Lung (tissue), 11 donors: ENCODE measurements at regions not wholly inside any gene's neighbourhood (a gene's known extent, or its start where the extent isn't known, plus 50 kb on each side); places are given as distances from the start of the nearest gene placed in this dataset.
"Not testable (repeated sequence)": the region's sequence is repeated elsewhere in the genome, so short reads cannot be mapped to it uniquely, and the experiment has no call there.

ENCODE experiments used
- ATAC-seq: fragments of 200-7000 bp; cut with Tn5 transposase; one replicate; pipeline ENCODE4 v1.9.1; 2020; ENCODE audit warnings: moderate number of reproducible peaks; ENCODE audit not compliant: insufficient read depth, low FRiP score
- DNase-seq, 3 donors: peaks; one replicate each; pipeline ENCODE4 v3.0.0-alpha.2; 2013 to 2017
- H3K27ac ChIP-seq, 2 donors: one replicate each; pipeline ENCODE4 v1.5.1; 2013; ENCODE audit warnings: mild to moderate bottlenecking in 2 of 2, moderate library complexity in 2 of 2, control low read depth in 1 of 2, inconsistent platforms in 1 of 2, low read depth in 1 of 2, low read length in 1 of 2
- H3K27me3 ChIP-seq, 3 donors: one replicate each; pipeline ENCODE4 v1.5.1; 2013; ENCODE audit warnings: low read length in 2 of 3; ENCODE audit not compliant: control insufficient read depth in 3 of 3, insufficient read depth in 3 of 3
- H3K36me3 ChIP-seq, 4 donors: one replicate each; pipeline ENCODE4 v1.5.1; 2013; ENCODE audit warnings: low read length in 4 of 4, mild to moderate bottlenecking in 1 of 4, moderate library complexity in 1 of 4; ENCODE audit not compliant: control insufficient read depth in 4 of 4, insufficient read depth in 4 of 4
- H3K4me1 ChIP-seq, 5 donors: one replicate each; pipeline ENCODE4 v1.5.1; 2013; ENCODE audit warnings: low read length in 5 of 5, mild to moderate bottlenecking in 2 of 5, moderate library complexity in 1 of 5; ENCODE audit not compliant: control insufficient read depth in 5 of 5, insufficient read depth in 5 of 5
- H3K4me3 ChIP-seq: one replicate; pipeline ENCODE4 v1.5.1; 2013; ENCODE audit warnings: mild to moderate bottlenecking, control low read depth, moderate library complexity
- H3K9ac ChIP-seq, 2 donors: one replicate each; pipeline ENCODE4 v1.5.1; 2013; ENCODE audit warnings: low read length in 2 of 2, control low read depth in 1 of 2; ENCODE audit not compliant: insufficient read depth in 1 of 2
- H3K9me3 ChIP-seq, 4 donors: one replicate each; pipeline ENCODE4 v1.5.1; 2013; ENCODE audit warnings: low read length in 3 of 4, mild to moderate bottlenecking in 1 of 4, moderate library complexity in 1 of 4; ENCODE audit not compliant: control insufficient read depth in 4 of 4, insufficient read depth in 3 of 4
- CTCF ChIP-seq: IDR thresholded peaks from 2 replicates; pipeline ENCODE4 v1.5.1; 2012; ENCODE audit warnings: mild to moderate bottlenecking; ENCODE audit errors: control extremely low read depth, extremely low read depth
- WGBS, 2 donors: extraction: QIAGEN DNeasy Blood & Tissue Kit; methylation state at CpG; one replicate each; pipeline ENCODE4 v1.1.7; 2013; 5-methylcytosine and 5-hydroxymethylcytosine counted together
- donor health status: control.
- donor health status: control.
- donor health status: Bipolar disorder and iron deficiency.
- donor health status: healthy.
- donor health status: DM: yes; HTN: yes; CAD: no.

DNA sequence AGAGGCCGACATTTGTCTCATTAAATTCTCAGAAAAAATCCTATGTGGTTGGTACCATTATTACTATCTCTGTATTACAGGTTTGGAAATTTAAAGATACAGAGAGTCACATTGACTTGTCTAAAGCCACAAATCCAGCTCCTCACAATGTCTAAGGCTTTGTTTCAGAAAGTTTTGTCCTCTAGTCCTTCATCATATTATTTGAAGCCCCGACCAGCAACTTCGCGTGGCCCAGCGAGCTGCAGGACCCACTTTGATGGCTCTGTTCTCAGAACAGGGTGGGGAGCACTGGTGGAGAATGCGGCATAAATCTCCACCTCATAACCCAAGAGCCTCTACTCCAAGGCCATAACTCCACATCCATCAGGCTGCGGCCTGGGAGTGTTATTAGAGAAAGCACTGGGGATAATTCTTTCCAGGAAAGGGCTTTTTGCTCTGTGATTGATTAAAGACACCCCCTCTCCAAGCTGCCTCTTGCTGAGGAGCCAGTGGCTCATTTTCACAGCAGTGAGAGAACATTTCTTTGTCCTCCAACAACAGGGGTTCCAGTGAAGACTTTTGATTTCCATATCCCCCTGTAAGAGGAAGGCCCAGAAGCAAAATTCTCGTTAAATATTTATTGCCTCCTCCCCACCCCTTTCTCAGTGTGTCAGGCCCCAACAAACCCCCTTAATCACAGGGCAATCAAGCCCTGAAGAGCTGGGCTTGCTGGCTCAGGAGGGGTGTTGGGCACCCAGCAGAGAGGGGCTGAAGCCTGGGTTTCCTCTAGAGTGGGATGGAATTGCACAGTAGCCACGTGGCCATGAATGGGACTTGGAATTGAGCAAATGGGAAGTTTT, 113.7 kb upstream of the CDH11 start:
- 81 to 84% methylated on average over 9 of the region's 9 CpGs for WGBS, 2 donors
- Histone ChIP-seq H3K4me1 (no peaks in the 10 kb centered on the region), H3K9ac (no peak overlapping the region), H3K27ac (no peak overlapping the region), H3K4me3 (no peak overlapping the region), H3K36me3 (no peaks in the 10 kb centered on the region), H3K27me3 (no peaks in the 10 kb centered on the region), H3K9me3 (no peaks in the 10 kb centered on the region)
- ATAC-seq (no peak), DNase-seq (no peak)
- TF ChIP-seq CTCF, result no peak

GRCh38 chr16:65234721-65235320, 113.0 kb upstream of the CDH11 start:
- WGBS, 2 donors, result 91 to 93% methylated on average over 15 to 16 of the region's 16 CpGs

GRCh38 chr16:65229191-65229662, 107.4 kb upstream of the CDH11 start:
- no peak for TF ChIP-seq CTCF
- 84 to 95% methylated on average over 3 of the region's 3 CpGs for WGBS, 2 donors
- Histone ChIP-seq H3K36me3 (no peaks in the 10 kb centered on the region), H3K27ac (no peak overlapping the region), H3K9ac (no peak overlapping the region), H3K4me1 (no peaks in the 10 kb centered on the region), H3K9me3 (no peaks in the 10 kb centered on the region), H3K4me3 (no peak overlapping the region), H3K27me3 (no peaks in the 10 kb centered on the region)
- ATAC-seq, result no peak
- DNase-seq, result no peak

More at GRCh38 chr16:65234721-65235320, 113.0 kb upstream of the CDH11 start:
- H3K9ac ChIP-seq, DNase-seq, ATAC-seq, H3K36me3 ChIP-seq, H3K27me3 ChIP-seq, H3K9me3 ChIP-seq, H3K4me3 ChIP-seq, H3K4me1 ChIP-seq, H3K27ac ChIP-seq: not testable (repeated sequence)

GRCh38 chr16:65227150-65227835, 105.4 kb upstream of the CDH11 start:
- Histone ChIP-seq H3K36me3 (no peaks in the 10 kb centered on the region), H3K27me3 (no peaks in the 10 kb centered on the region), H3K4me1 (no peaks in the 10 kb centered on the region), H3K27ac (no peak overlapping the region), H3K9me3 (no peaks in the 10 kb centered on the region), H3K9ac (no peak overlapping the region), H3K4me3 (no peak overlapping the region)
- WGBS, 2 donors, result 87 to 96% methylated on average over 1 of the region's 1 CpG
- DNase-seq, result no peak
- ATAC-seq, result no peak
- TF ChIP-seq CTCF, result no peak
